MM.1S (cell line): ENCODE measurements at regions not wholly inside any gene's neighbourhood (a gene's known extent, or its start where the extent isn't known, plus 50 kb on each side); places are given as distances from the start of the nearest gene placed in this dataset.

Experiments used
- DNase-seq: peaks from one replicate; pipeline ENCODE4 v3.0.0-alpha.2; 2015
- H2AFZ ChIP-seq: fragments of 300-600 bp; sonication (generic); 2 replicates; pipeline ENCODE4 v1.6.0; 2016; ENCODE audit warnings: antibody characterized with exemption, low read length
- H3F3A ChIP-seq: fragments of 300-600 bp; sonication (generic); 2 replicates; pipeline ENCODE4 v1.6.1; 2016; ENCODE audit warnings: mild to moderate bottlenecking, antibody characterized with exemption, low read length, moderate library complexity, mixed read lengths; ENCODE audit not compliant: insufficient read depth
- H3K27ac ChIP-seq: fragments of 300-600 bp; sonication (generic); 2 replicates; pipeline ENCODE4 v1.5.1; 2016; ENCODE audit warnings: mild to moderate bottlenecking, low read length
- H3K27me3 ChIP-seq: fragments of 300-600 bp; sonication (generic); replicated peaks from 2 replicates; pipeline ENCODE4 v1.6.0; 2016; ENCODE audit warnings: low read length; ENCODE audit not compliant: insufficient read depth
- H3K36me3 ChIP-seq: fragments of 300-600 bp; sonication (generic); replicated peaks from 2 replicates; pipeline ENCODE4 v1.6.1; 2016; ENCODE audit warnings: mild to moderate bottlenecking, low read length, mixed read lengths; ENCODE audit not compliant: insufficient read depth
- H3K4me1 ChIP-seq: fragments of 300-600 bp; sonication (generic); 2 replicates; pipeline ENCODE4 v1.6.1; 2016; ENCODE audit warnings: low read length, mixed read lengths
- H3K4me2 ChIP-seq: fragments of 300-600 bp; sonication (generic); 2 replicates; pipeline ENCODE4 v1.6.0; 2016; ENCODE audit warnings: low read depth, low read length
- H3K4me3 ChIP-seq: fragments of 300-600 bp; sonication (generic); 2 replicates; pipeline ENCODE4 v1.5.1; 2016; ENCODE audit warnings: low read length, mixed read lengths
- H3K79me2 ChIP-seq: fragments of 300-600 bp; sonication (generic); 2 replicates; pipeline ENCODE4 v1.6.1; 2016; ENCODE audit warnings: mixed run types, low read length, mixed read lengths
- H3K9ac ChIP-seq: fragments of 300-600 bp; sonication (generic); 2 replicates; pipeline ENCODE4 v1.6.1; 2016; ENCODE audit warnings: low read length, mixed read lengths
- H3K9me2 ChIP-seq: fragments of 300-600 bp; sonication (generic); replicated peaks from 2 replicates; pipeline ENCODE4 v1.6.1; 2016; ENCODE audit warnings: mild to moderate bottlenecking, low read length, mixed read lengths; ENCODE audit not compliant: insufficient read depth
- H3K9me3 ChIP-seq: fragments of 300-600 bp; sonication (generic); replicated peaks from 2 replicates; pipeline ENCODE4 v1.6.1; 2016; ENCODE audit warnings: mild to moderate bottlenecking, low read length, mixed read lengths; ENCODE audit not compliant: insufficient read depth
- H4K20me1 ChIP-seq: fragments of 300-600 bp; sonication (generic); 2 replicates; pipeline ENCODE4 v1.6.1; 2016; ENCODE audit warnings: mild to moderate bottlenecking, low read length, moderate library complexity, mixed read lengths; ENCODE audit not compliant: insufficient read depth
- CTCF ChIP-seq: fragments of 300-600 bp; sonication (generic); IDR thresholded peaks from 2 replicates; pipeline ENCODE4 v1.5.1; 2016; ENCODE audit warnings: antibody characterized with exemption, low read length, mixed read lengths
- EZH2 ChIP-seq: fragments of 300-600 bp; sonication (generic); optimal IDR thresholded peaks from 2 replicates; pipeline ENCODE3; 2017; ENCODE audit warnings: low read depth, mild to moderate bottlenecking, antibody characterized with exemption, low read length, mixed read lengths
- EZH2phosphoT487 ChIP-seq: fragments of 300-600 bp; sonication (generic); IDR thresholded peaks from 2 replicates; pipeline ENCODE4 v1.6.1; 2018; ENCODE audit warnings: antibody characterized with exemption, low read length

- H3K4me3 ChIP-seq: no peak overlapping the region
- no peaks in the 10 kb centered on the region for H3K36me3 ChIP-seq
- no peak overlapping the region for H3K9ac ChIP-seq
- DNase-seq: no peak
- H3K27me3 ChIP-seq: no peaks in the 10 kb centered on the region
- no peak overlapping the region for H3K4me2 ChIP-seq
- TF ChIP-seq EZH2phosphoT487 (no peak), EZH2 (no peak), CTCF (no peak)
- H3F3A ChIP-seq: no peaks in the 10 kb centered on the region
- H2AFZ ChIP-seq: no peak overlapping the region
- no peaks in the 10 kb centered on the region for H3K4me1 ChIP-seq
- no peaks in the 10 kb centered on the region for H3K9me2 ChIP-seq
- no peak overlapping the region for H3K27ac ChIP-seq
- no peaks in the 10 kb centered on the region for H4K20me1 ChIP-seq
- H3K79me2 ChIP-seq: no peaks in the 10 kb centered on the region
- no peaks in the 10 kb centered on the region for H3K9me3 ChIP-seq
These were observed 440.4 kb downstream of the FAM133A start for GRCh38 chrX:94114362-94114761.

- H3K27ac ChIP-seq: no peak overlapping the region
- no peaks in the 10 kb centered on the region for H3K4me1 ChIP-seq
- H3K9me3 ChIP-seq: no peaks in the 10 kb centered on the region
- no peaks in the 10 kb centered on the region for H3F3A ChIP-seq
- no peaks in the 10 kb centered on the region for H3K79me2 ChIP-seq
- H3K36me3 ChIP-seq: no peaks in the 10 kb centered on the region
- no peak overlapping the region for H3K4me2 ChIP-seq
- H3K27me3 ChIP-seq: no peaks in the 10 kb centered on the region
- no peak for TF ChIP-seq CTCF
- TF ChIP-seq EZH2: no peak
- no peak for TF ChIP-seq EZH2phosphoT487
- no peak for DNase-seq
- H3K9ac ChIP-seq: no peak overlapping the region
- no peaks in the 10 kb centered on the region for H4K20me1 ChIP-seq
- H3K4me3 ChIP-seq: no peak overlapping the region
- no peaks in the 10 kb centered on the region for H3K9me2 ChIP-seq
- H2AFZ ChIP-seq: no peak overlapping the region
These were observed 447.8 kb downstream of the FAM133A start for GRCh38 chrX:94121799-94122198.

- DNase-seq: peak; percentile 7
- Histone ChIP-seq H3K4me2 (no peak overlapping the region), H3K4me1 (no peaks in the 10 kb centered on the region), H3K79me2 (no peaks in the 10 kb centered on the region), H2AFZ (no peak overlapping the region), H3K27me3 (no peaks in the 10 kb centered on the region), H3K9me3 (no peaks in the 10 kb centered on the region), H3K27ac (no peak overlapping the region), H3K9ac (no peak overlapping the region), H3K4me3 (no peak overlapping the region), H3K36me3 (no peaks in the 10 kb centered on the region), H4K20me1 (no peaks in the 10 kb centered on the region), H3K9me2 (no peaks in the 10 kb centered on the region), H3F3A (no peaks in the 10 kb centered on the region)
- TF ChIP-seq CTCF: no peak
- TF ChIP-seq EZH2: no peak
- no peak for TF ChIP-seq EZH2phosphoT487
These were observed 449.1 kb downstream of the FAM133A start for GRCh38 chrX:94123062-94123461.
